22Rv1 (cell line): ENCODE measurements at regions not wholly inside any gene's neighbourhood (a gene's known extent, or its start where the extent isn't known, plus 50 kb on each side); places are given as distances from the start of the nearest gene placed in this dataset.

ENCODE experiments used
- H3K27ac ChIP-seq: fragments of 450-650 bp; 2 replicates; pipeline ENCODE4 v1.5.1; 2017
- ZFX ChIP-seq: fragments of 450-650 bp; IDR thresholded peaks from 2 replicates; pipeline ENCODE4 v1.6.1; 2017; ENCODE audit warnings: antibody characterized with exemption, borderline replicate concordance
- TF ChIP-seq, protein P1 (sequence below): fragments of 450-650 bp; IDR thresholded peaks from 2 replicates; pipeline ENCODE4 v1.5.1; 2017; ENCODE audit warnings: mild to moderate bottlenecking

DNA sequence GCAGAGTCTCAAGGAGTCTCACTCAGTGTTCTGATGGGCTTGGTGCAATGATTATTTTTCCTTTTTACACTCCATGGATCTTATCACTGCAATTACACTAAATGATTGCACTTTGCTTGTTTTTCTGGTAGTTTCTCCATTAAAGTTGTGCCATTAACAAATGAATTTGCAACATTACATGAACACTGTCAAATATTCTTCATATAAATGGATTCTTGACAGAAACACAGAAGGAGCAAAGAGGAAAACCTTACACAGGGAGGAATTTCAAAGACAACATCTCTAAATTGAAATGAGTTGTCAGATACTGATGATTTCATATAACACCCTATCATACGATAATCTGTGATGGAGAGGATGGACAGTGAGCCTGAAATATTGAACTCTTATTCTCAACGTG lies 65.4 kb upstream of the CHST9 start:
- H3K27ac ChIP-seq: no peak overlapping the region
- TF ChIP-seq ZFX: no peak
- TF ChIP-seq, protein P1, sequence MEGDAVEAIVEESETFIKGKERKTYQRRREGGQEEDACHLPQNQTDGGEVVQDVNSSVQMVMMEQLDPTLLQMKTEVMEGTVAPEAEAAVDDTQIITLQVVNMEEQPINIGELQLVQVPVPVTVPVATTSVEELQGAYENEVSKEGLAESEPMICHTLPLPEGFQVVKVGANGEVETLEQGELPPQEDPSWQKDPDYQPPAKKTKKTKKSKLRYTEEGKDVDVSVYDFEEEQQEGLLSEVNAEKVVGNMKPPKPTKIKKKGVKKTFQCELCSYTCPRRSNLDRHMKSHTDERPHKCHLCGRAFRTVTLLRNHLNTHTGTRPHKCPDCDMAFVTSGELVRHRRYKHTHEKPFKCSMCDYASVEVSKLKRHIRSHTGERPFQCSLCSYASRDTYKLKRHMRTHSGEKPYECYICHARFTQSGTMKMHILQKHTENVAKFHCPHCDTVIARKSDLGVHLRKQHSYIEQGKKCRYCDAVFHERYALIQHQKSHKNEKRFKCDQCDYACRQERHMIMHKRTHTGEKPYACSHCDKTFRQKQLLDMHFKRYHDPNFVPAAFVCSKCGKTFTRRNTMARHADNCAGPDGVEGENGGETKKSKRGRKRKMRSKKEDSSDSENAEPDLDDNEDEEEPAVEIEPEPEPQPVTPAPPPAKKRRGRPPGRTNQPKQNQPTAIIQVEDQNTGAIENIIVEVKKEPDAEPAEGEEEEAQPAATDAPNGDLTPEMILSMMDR: no peak

DNA sequence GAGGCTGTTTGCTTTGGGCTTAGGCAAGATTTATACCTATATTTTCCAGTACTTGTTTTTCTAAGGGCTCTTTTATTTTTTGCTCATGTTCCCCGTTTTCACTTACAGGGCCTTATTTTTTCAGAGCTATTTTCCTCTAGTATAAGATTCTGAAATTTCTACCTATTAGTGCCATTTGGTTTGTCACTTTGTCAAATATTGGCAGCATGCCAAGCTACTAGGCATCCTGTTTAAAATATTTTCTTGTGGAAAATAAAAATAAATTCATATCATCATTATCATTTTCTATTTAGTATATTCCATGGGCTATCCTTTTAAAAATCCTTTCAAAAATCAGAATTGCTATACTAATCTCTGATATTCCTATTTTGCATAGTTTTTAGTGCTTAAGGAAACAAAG lies 64.8 kb upstream of the CHST9 start:
- no peak for TF ChIP-seq ZFX
- TF ChIP-seq, protein P1: no peak

DNA sequence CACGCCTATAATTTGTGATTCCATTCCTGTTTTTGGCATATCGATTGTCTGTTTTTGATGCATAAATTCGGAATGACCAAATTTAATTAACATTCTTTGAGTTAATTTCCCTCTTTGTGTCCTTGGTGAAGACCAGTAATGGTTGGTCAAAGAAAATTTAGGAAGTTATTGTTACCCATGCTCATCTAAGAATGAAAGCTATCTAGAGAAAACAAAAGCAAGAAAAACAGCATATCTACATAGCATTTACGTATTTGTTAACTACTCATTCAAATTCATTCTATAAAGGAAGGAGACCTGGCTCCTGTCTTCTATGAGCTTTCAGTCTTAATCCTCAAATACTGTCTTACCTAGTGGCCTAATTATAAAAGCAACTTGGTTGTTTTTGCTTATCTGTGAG lies 59.2 kb upstream of the CHST9 start:
- TF ChIP-seq, protein P1: no peak
- TF ChIP-seq ZFX: no peak
- no peak overlapping the region for H3K27ac ChIP-seq

More for the DNA sequence above, 64.8 kb upstream of the CHST9 start:
- no peak overlapping the region for H3K27ac ChIP-seq

DNA sequence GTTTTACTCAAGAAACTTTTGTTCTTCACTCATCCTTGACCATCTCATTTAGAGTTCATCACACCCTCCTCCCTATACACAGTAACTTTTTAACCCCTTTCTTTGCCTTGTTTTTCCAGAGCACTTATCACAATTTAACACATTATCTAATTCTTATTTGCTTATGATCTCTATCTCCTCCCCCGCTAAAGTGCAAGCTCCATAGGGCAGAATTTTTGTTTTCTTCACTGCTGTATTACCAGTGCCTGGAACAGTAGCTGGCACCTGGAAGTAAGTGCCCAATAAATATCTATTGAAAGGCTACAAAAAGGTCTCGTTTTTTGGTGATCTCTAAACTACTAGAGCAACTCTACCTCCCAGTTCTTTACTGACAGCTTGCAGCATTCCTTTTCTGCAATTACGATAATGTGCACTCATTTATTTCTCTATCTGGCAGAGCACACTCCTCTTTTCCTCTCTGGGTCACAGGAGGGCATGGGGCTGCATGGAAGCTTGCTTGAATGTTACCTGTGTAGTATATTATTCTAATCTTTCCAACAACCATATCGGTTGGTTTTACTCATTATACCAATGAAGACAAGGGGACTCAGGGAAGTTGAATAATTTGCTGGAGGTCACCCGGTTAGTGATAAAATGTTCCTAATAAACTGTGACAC lies 57.4 kb upstream of the CHST9 start:
- no peak for TF ChIP-seq ZFX
- TF ChIP-seq, protein P1: no peak
- no peak overlapping the region for H3K27ac ChIP-seq

DNA sequence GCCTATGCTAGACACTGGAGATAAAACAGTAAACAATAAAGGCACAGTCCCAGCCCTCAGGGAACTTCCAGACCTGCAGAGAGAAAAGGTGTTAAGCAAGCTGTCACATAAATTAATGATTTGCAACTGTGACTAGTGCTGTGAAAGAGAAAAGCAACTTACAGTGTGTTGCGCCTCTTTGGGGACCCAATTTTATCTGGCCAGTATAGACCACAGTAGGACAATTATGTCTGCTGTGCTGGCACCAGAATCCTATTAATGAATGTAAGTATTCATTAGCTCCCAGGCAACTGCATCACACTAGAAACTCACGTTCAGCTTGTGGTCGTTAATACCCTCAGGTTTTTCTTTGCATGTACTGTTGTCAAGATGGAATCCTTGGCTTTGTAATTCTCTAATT lies 55.3 kb upstream of the CHST9 start:
- H3K27ac ChIP-seq: no peak overlapping the region
- TF ChIP-seq, protein P1: no peak
- no peak for TF ChIP-seq ZFX

DNA sequence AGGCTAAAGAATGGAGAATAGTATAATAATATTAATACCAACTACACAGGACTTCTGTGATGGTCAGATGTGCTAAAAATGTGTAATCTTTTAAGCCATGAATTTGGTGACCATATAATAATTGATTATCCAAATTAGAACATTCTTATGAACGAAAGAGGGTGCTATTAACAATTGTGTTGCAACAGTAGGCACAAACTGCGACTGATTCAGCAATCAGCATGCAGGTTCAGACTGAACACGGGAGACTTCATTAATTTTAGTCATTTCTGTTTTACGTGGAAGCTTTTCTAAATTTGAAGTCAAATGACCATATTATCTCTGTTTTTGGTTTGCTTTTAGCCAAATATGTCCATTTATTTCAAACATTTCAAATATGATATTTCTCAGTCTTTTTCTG lies 54.6 kb upstream of the CHST9 start:
- no peak overlapping the region for H3K27ac ChIP-seq
- TF ChIP-seq, protein P1: no peak
- TF ChIP-seq ZFX: no peak

DNA sequence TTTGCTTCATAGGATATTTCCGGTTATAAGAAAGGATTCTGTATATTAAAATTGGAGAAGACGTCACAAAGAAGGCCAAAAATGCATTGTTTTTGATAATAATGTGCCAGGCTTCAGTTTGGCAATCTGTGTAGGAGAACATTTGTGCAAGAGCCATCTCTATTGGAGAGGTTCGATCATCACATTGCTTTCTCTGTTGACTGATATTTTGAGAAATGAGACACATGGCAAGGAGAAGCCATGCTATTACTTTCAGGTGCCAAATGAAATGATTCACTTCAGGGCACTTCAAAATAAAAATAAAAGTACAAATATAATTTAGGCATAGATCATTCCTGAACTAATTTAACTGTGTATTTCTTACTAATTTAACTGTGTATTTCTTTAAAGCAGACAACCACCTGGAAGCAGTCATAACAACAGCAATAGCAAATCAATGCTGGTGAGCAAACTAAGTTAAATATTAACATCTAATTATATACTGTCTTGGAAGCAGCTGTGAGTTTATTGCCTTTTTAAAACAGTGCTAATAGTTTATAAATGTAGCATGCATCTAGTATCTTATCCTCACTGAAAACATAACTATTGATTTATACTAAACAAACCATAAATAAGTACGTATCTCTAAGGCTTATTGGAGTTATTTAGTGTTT lies 50.2 kb upstream of the CHST9 start:
- TF ChIP-seq ZFX: no peak
- TF ChIP-seq, protein P1: no peak
- no peak overlapping the region for H3K27ac ChIP-seq
